Smooth muscle cell of the brain vasculature (primary cell): ENCODE measurements at regions not wholly inside any gene's neighbourhood (a gene's known extent, or its start where the extent isn't known, plus 50 kb on each side); places are given as distances from the start of the nearest gene placed in this dataset.
A peak's percentile ranks its signal among the peaks of the same experiment; 100 is the strongest.
"Not testable (repeated sequence)": the region's sequence is repeated elsewhere in the genome, so short reads cannot be mapped to it uniquely, and the experiment has no call there.

ENCODE experiments used
- DNase-seq: peaks from one replicate; pipeline ENCODE4 v3.0.0-alpha.2; 2012; ENCODE audit warnings: low read depth, low spot score

GRCh38 chr3:22378869-22379268 lies 627.9 kb upstream of the ZNF385D start:
- no peak for DNase-seq

GRCh38 chr3:22380253-22380652 lies 629.2 kb upstream of the ZNF385D start:
- no peak for DNase-seq

GRCh38 chr3:22381564-22381963 lies 630.6 kb upstream of the ZNF385D start:
- DNase-seq: not testable (repeated sequence)

DNA sequence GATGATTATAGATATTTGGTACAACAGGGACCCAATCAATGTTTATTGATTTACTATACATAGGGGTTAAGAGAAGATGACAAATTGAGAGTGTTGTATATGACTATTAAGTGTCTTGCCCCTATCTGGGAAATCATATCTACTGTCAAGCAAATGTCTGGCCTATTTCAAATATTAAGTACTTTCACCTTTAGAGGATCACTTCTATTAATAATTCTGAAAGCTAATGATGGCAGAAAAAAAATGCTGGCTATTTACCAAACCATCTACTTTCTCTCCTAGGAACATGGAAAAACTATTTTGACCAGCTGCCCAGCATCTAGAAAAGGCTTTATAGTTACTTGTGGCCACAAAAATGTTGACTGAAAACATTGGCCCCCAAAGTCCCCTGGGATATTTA lies 632.3 kb upstream of the ZNF385D start:
- no peak for DNase-seq

DNA sequence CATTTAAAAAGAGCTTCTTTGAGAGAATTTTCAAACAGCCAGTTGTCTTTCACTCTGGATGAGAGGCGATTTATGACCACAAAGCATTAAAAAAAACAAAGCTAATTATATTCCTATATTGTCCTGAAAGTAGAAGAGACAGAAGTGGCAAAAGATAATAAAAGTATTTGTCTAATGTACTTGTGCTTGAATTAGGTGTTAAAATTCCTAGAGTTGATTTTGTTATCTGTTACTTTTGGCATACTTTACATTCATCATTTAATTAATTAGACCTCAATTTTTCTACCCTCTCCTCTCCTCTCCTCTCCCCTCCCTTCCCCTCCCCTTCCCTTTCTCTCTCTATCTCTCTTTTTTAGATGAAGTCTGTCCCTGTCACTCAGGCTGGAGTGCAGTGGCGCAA lies 635.1 kb upstream of the ZNF385D start:
- no peak for DNase-seq

- DNase-seq: no peak
Measured at GRCh38 chr3:22392286-22392685, 641.3 kb upstream of the ZNF385D start.

- DNase-seq: no peak
Measured at GRCh38 chr3:22392859-22393258, 641.8 kb upstream of the ZNF385D start.

GRCh38 chr3:22399566-22399965 lies 648.6 kb upstream of the ZNF385D start:
- no peak for DNase-seq

DNA sequence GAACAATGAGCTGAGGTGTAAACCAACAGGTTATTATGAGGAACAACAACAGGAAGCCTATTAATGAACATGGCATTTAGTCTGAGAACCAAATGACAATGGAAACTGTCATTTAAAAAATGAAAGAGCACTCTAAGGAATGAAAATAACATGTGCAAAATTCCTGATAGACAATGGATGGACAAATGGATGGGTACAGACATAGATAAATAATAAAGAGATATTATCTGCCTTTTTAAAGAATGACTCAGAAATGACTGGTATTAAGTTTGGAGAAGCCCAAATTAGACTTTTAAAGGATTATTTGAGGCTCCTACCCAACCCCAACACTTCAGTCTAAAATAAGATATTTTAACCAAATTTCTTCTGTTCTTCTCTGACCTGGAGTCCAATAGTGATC lies 650.5 kb upstream of the ZNF385D start:
- no peak for DNase-seq

DNA sequence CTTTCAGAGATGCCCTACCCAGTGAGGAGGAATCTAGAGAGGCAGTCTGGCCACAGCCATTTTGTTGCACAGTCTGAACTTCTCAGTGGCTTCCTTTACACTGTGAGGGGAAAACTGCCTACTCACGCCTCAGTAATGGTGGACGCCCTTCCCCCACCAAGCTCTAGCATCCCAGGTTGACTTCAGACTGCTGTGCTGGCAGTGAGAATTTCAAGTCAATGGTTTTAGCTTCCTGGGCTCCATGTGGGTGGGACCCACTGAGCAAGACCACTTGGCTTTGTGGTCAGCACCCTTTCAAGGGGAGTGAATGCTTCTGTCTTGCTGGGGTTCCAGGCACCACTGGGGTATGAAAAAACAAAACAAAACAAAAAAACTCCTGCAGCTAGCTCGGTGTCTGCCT lies 663.2 kb upstream of the ZNF385D start:
- DNase-seq: no peak

GRCh38 chr3:22416838-22417446 lies 665.9 kb upstream of the ZNF385D start:
- not testable (repeated sequence) for DNase-seq

- DNase-seq: no peak
Measured at GRCh38 chr3:22419261-22419660, 668.3 kb upstream of the ZNF385D start.

DNA sequence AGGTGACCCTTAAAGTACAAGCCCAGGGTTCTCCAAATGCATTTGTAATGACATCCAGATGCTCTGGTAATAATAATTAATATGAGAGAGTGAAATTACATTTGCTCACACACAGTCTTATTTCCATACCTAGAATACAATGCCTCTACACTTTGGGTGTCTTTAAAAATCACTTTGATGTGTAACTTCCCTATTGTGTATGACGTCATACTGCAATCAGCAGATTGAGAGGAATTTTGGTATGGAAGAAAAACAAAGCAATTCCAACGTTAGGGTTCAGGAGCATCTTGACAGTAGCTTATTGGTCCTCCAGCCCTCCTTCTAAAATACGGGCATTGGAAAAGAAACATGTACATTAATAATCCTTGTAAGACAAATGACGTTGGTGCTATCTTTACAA lies 670.6 kb upstream of the ZNF385D start:
- DNase-seq: no peak

GRCh38 chr3:22431334-22431733 lies 680.3 kb upstream of the ZNF385D start:
- no peak for DNase-seq

DNA sequence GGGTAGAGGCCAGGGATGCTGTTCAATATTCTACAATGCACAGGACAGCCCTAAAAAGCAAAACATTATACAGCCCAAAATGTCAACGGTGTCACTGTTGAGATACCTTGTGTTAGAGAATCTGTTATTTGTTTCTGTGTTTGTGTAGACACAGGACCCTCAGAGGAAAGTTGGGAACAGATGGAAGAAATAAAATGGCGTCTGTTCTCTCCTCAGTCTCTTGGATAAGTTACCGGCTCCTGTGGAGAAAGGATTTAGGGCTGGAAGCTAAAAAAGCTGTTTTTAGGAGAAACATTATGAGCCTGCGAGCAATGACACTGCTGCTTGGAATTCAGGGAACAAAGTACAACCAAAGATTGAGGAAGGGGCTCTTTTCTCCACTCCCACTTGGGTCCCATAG lies 688.6 kb upstream of the ZNF385D start:
- DNase-seq: no peak

- DNase-seq: no peak
Measured at GRCh38 chr3:22441711-22442110, 690.7 kb upstream of the ZNF385D start.

DNA sequence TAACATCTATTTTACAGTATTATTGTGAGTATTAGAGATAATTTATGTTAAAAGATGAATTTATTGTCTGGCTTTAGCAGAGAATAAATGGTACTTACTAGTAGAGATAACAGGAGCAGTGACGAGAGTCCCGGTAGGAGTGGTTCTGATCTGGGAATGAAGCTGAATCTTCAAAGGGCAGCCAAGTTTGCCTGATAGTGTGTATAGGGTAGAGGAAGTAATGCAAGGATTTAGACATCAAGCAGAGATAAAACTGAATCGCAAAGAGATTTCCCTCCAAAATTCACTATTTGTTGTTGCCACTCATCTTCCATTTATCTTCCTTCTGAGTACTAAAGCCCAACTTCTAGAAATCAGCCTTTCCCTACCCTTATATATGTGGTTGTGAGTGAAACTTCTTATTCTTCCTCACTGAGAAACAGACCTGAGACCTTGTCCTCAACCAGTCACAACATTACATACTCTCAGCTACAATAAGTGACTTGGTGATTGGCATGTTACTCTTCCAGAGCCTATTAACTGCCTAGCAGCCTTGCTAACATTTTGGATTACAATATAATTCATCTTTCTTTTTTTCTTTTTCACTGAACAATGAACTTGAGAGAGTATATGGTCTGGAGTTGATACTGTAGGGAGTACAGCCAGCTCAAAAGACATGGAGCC lies 692.7 kb upstream of the ZNF385D start:
- no peak for DNase-seq

- DNase-seq: not testable (repeated sequence)
Measured at GRCh38 chr3:22445336-22445735, 694.3 kb upstream of the ZNF385D start.

- peak; percentile 10 for DNase-seq
Measured at GRCh38 chr3:22450786-22451400, 699.9 kb upstream of the ZNF385D start.

GRCh38 chr3:22451501-22451900 lies 700.5 kb upstream of the ZNF385D start:
- no peak for DNase-seq

- no peak for DNase-seq
Measured at GRCh38 chr3:22453906-22454535, 703.0 kb upstream of the ZNF385D start.

GRCh38 chr3:22469995-22470394 lies 719.0 kb upstream of the ZNF385D start:
- DNase-seq: no peak

DNA sequence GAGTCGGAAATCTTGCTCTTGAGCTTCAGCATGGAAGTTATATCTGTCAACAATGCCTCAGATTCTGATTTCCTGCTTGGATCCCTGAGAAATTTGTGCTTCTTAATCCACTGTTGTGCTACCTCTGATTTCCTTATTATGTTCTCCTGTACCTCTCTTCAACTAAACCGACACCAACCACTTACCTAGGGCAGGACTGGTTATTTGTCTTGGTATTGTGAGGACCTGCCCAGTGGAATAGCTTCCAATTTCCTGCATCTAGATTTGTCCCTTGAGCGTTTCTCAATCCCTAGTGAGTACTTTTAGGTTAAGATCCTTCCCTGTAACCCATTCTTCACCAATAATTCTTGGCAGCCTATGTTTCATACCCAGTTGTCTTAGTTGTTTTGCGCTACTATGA lies 720.5 kb upstream of the ZNF385D start:
- DNase-seq: no peak
